PC-3 (cell line): ENCODE measurements at regions not wholly inside any gene's neighbourhood (a gene's known extent, or its start where the extent isn't known, plus 50 kb on each side); places are given as distances from the start of the nearest gene placed in this dataset.

Experiments used
- ATAC-seq: fragments of 200-7000 bp; cut with Tn5 transposase; 2 replicates; pipeline ENCODE4 v1.9.1; 2020; ENCODE audit warnings: mild to moderate bottlenecking, moderate library complexity
- BruUV-seq: library from RNA; stranded (reverse); fragments of 400-500 nt; replicated peaks from 2 replicates; lab custom pipeline; 2021; lab: Mats Ljungman, UMichigan
- CTCF ChIA-PET: fragments of 300-600 bp; sonication (Branson Sonifier 250); formaldehyde crosslinking; loops from one replicate; lab custom pipeline; 2022; ENCODE audit warnings: antibody characterized with exemption; lab: Charles Lee
- POLR2A ChIA-PET: fragments of 300-600 bp; sonication (Branson Sonifier 250); formaldehyde crosslinking; loops from one replicate; lab custom pipeline; 2022; ENCODE audit warnings: antibody characterized with exemption; ENCODE audit not compliant: unreplicated experiment; lab: Charles Lee
- DNase-seq: peaks from one replicate; pipeline ENCODE4 v3.0.0-alpha.2; 2015
- H2AFZ ChIP-seq: fragments of 300-600 bp; sonication (generic); 2 replicates; pipeline ENCODE4 v1.6.0; 2016; ENCODE audit warnings: antibody characterized with exemption, low read length
- H3F3A ChIP-seq: fragments of 300-600 bp; sonication (generic); one replicate; pipeline ENCODE4 v1.6.0; 2017; ENCODE audit warnings: antibody characterized with exemption, low read length, control low read depth, mild to moderate bottlenecking; ENCODE audit not compliant: unreplicated experiment
- H3K27ac ChIP-seq: fragments of 300-600 bp; sonication (generic); 2 replicates; pipeline ENCODE4 v1.5.1; 2016; ENCODE audit warnings: mild to moderate bottlenecking, low read length
- H3K27me3 ChIP-seq: fragments of 300-600 bp; sonication (generic); 2 replicates; pipeline ENCODE4 v1.6.1; 2016; ENCODE audit warnings: low read length, mixed read lengths
- H3K36me3 ChIP-seq: fragments of 300-600 bp; sonication (generic); 2 replicates; pipeline ENCODE4 v1.6.1; 2016; ENCODE audit warnings: low read depth, mixed run types, low read length, mixed read lengths
- H3K4me1 ChIP-seq: fragments of 300-600 bp; sonication (generic); 2 replicates; pipeline ENCODE4 v1.5.1; 2016; ENCODE audit warnings: low read length; ENCODE audit not compliant: insufficient read depth
- H3K4me2 ChIP-seq: fragments of 300-600 bp; sonication (generic); 2 replicates; pipeline ENCODE4 v1.6.0; 2016; ENCODE audit warnings: low read length
- H3K4me3 ChIP-seq: fragments of 300-600 bp; sonication (generic); 2 replicates; pipeline ENCODE4 v1.5.1; 2016; ENCODE audit warnings: mild to moderate bottlenecking, low read length, mixed read lengths
- H3K79me2 ChIP-seq: fragments of 300-600 bp; sonication (generic); 2 replicates; pipeline ENCODE4 v1.6.1; 2017; ENCODE audit warnings: low read length, mixed read lengths
- H3K9ac ChIP-seq: fragments of 300-600 bp; sonication (generic); 2 replicates; pipeline ENCODE4 v1.6.0; 2016; ENCODE audit warnings: mild to moderate bottlenecking, low read length
- H3K9me2 ChIP-seq: fragments of 300-600 bp; sonication (generic); replicated peaks from 2 replicates; pipeline ENCODE4 v1.6.1; 2016; ENCODE audit warnings: mixed run types, low read length, mixed read lengths
- H3K9me3 ChIP-seq: fragments of 300-600 bp; sonication (generic); 2 replicates; pipeline ENCODE4 v1.6.1; 2016; ENCODE audit warnings: low read length, mixed read lengths
- H4K20me1 ChIP-seq: fragments of 300-600 bp; sonication (generic); 2 replicates; pipeline ENCODE4 v1.6.1; 2016; ENCODE audit warnings: low read length, mixed read lengths
- CTCF ChIP-seq: fragments of 300-600 bp; sonication (generic); conservative IDR thresholded peaks from 2 replicates; pipeline ENCODE4 v1.5.1; 2017; ENCODE audit warnings: antibody characterized with exemption, low read depth, mild to moderate bottlenecking, low read length
- EZH2 ChIP-seq: fragments of 300-600 bp; sonication (generic); IDR thresholded peaks from one replicate; pipeline ENCODE4 v1.6.1; 2017; ENCODE audit warnings: antibody characterized with exemption, mild to moderate bottlenecking, low read length; ENCODE audit not compliant: unreplicated experiment
- EZH2phosphoT487 ChIP-seq: fragments of 300-600 bp; sonication (generic); IDR thresholded peaks from 2 replicates; pipeline ENCODE4 v1.6.1; 2018; ENCODE audit warnings: mild to moderate bottlenecking, antibody characterized with exemption, low read length, borderline replicate concordance
- intact Hi-C: fragments of 100-400 bp; cut with micrococcal nuclease; formaldehyde crosslinking; loops from 2 replicates; pipeline ENCODE4 v1.9.0; 2023

GRCh38 chr11:69562816-69563215 lies 78.1 kb upstream of the CCND1 start:
- Histone ChIP-seq H3K4me2 (no peak overlapping the region), H3K79me2 (no peaks in the 10 kb centered on the region), H3K27me3 (no peaks in the 10 kb centered on the region), H3K9ac (no peak overlapping the region), H3K27ac (no peak overlapping the region), H4K20me1 (no peaks in the 10 kb centered on the region), H3K4me3 (no peak overlapping the region), H3K36me3 (no peaks in the 10 kb centered on the region), H3K9me3 (no peaks in the 10 kb centered on the region), H3K9me2 (no peaks in the 10 kb centered on the region), H3K4me1 (no peaks in the 10 kb centered on the region), H2AFZ (no peak overlapping the region), H3F3A (no peaks in the 10 kb centered on the region)
- TF ChIP-seq CTCF (no peak), EZH2 (no peak), EZH2phosphoT487 (no peak)
- ChIA-PET POLR2A (no interaction called here), CTCF (no interaction called here)
- BruUV-seq, result no TSS peak
- intact Hi-C loops, result no loop called here
- no peak for ATAC-seq
- DNase-seq, result no peak

- BruUV-seq, result no TSS peak
- ATAC-seq (no peak), DNase-seq (no peak)
- Histone ChIP-seq H3K4me1 (no peaks in the 10 kb centered on the region), H3K9me2 (no peaks in the 10 kb centered on the region), H3K27ac (no peak overlapping the region), H2AFZ (no peak overlapping the region), H3F3A (no peaks in the 10 kb centered on the region), H3K9ac (no peak overlapping the region), H4K20me1 (no peaks in the 10 kb centered on the region), H3K9me3 (no peaks in the 10 kb centered on the region), H3K79me2 (no peaks in the 10 kb centered on the region), H3K4me2 (no peak overlapping the region), H3K36me3 (no peaks in the 10 kb centered on the region), H3K4me3 (no peak overlapping the region), H3K27me3 (no peaks in the 10 kb centered on the region)
- TF ChIP-seq EZH2, result no peak
- TF ChIP-seq CTCF, result no peak
- TF ChIP-seq EZH2phosphoT487, result no peak
- intact Hi-C loops, result no loop called here
- CTCF ChIA-PET, result no interaction called here
- POLR2A ChIA-PET, result no interaction called here
These were observed 77.7 kb upstream of the CCND1 start for GRCh38 chr11:69563306-69563705.

GRCh38 chr11:69563946-69564775 lies 76.8 kb upstream of the CCND1 start:
- H3K36me3 ChIP-seq, result no peaks in the 10 kb centered on the region
- no TSS peak for BruUV-seq
- TF ChIP-seq EZH2phosphoT487 (no peak), EZH2 (no peak), CTCF (no peak)
- ATAC-seq (no peak), DNase-seq (no peak)
- H2AFZ ChIP-seq, result no peak overlapping the region
- CTCF ChIA-PET, result no interaction called here
- no peaks in the 10 kb centered on the region for H3K9me2 ChIP-seq
- H3K27me3 ChIP-seq, result no peaks in the 10 kb centered on the region
- intact Hi-C loops, result no loop called here
- H3K9me3 ChIP-seq, result no peaks in the 10 kb centered on the region
- no peaks in the 10 kb centered on the region for H3K79me2 ChIP-seq
- POLR2A ChIA-PET, result no interaction called here
- no peaks in the 10 kb centered on the region for H3K4me1 ChIP-seq
- H3K4me2 ChIP-seq, result no peak overlapping the region
- H3K9ac ChIP-seq, result no peak overlapping the region
- no peak overlapping the region for H3K27ac ChIP-seq
- no peaks in the 10 kb centered on the region for H3F3A ChIP-seq
- no peak overlapping the region for H3K4me3 ChIP-seq
- H4K20me1 ChIP-seq, result no peaks in the 10 kb centered on the region
